SK-N-SH (cell line): ENCODE measurements at regions not wholly inside any gene's neighbourhood (a gene's known extent, or its start where the extent isn't known, plus 50 kb on each side); places are given as distances from the start of the nearest gene placed in this dataset.

Experiments used
- CTCF ChIA-PET: fragments of 300-600, 350-600 bp; formaldehyde crosslinking; extraction: SDS; loops from one replicate; lab custom pipeline; 2021; lab: Yijun Ruan, JAX
- POLR2A ChIA-PET: fragments of 350-600 bp; sonication (Branson Sonifier 250); formaldehyde crosslinking; extraction: SDS; loops from one replicate; lab custom pipeline; 2020; ENCODE audit warnings: antibody characterized with exemption, inconsistent platforms; lab: Yijun Ruan, JAX
- DNase-seq: peaks from one replicate; pipeline ENCODE4 v3.0.0; 2012
- H2AFZ ChIP-seq: fragments of 200-600 bp; sonication (generic); 2 replicates; pipeline ENCODE4 v1.8.1; 2016; ENCODE audit warnings: antibody characterized with exemption, mild to moderate bottlenecking, low read depth
- H3F3A ChIP-seq: fragments of 200-600 bp; sonication (generic); replicated peaks from 2 replicates; pipeline ENCODE3; 2016; ENCODE audit warnings: antibody characterized with exemption, mild to moderate bottlenecking; ENCODE audit not compliant: insufficient read depth
- H3K27ac ChIP-seq, 2 experiments: fragments of 200-500 bp in 1 of 2; fragments of 200-600 bp in 1 of 2; sonication (Bioruptor generic) in 1 of 2; sonication (generic), shearing (Covaris generic) in 1 of 2; 2 replicates each; pipeline versions ENCODE4 v1.5.1 to v1.6.1; 2014 to 2016; ENCODE audit warnings: low read depth in 2 of 2, inconsistent platforms in 1 of 2, low read length in 1 of 2, mild to moderate bottlenecking in 1 of 2, mixed read lengths in 1 of 2
- H3K27me3 ChIP-seq: fragments of 200-600 bp; sonication (generic), shearing (Covaris generic); 2 replicates; pipeline ENCODE4 v1.6.1; 2016; ENCODE audit warnings: mixed run types; ENCODE audit not compliant: insufficient read depth
- H3K36me3 ChIP-seq, 2 experiments: fragments of 200-500 bp in 1 of 2; fragments of 200-600 bp in 1 of 2; sonication (Bioruptor generic) in 1 of 2; sonication (generic) in 1 of 2; replicated peaks in 1 of 2; 2 replicates each; pipeline versions ENCODE3 to v1.5.1; 2014 to 2016; ENCODE audit warnings: low read length in 1 of 2, mild to moderate bottlenecking in 1 of 2; ENCODE audit not compliant: insufficient read depth in 2 of 2, control insufficient read depth in 1 of 2
- H3K4me1 ChIP-seq, 2 experiments: fragments of 200-500 bp in 1 of 2; fragments of 200-600 bp in 1 of 2; sonication (Bioruptor generic) in 1 of 2; sonication (generic), shearing (Covaris generic) in 1 of 2; 2 replicates each; pipeline versions ENCODE4 v1.5.1 to v1.6.1; 2014 to 2016; ENCODE audit warnings: low read depth in 1 of 2, low read length in 1 of 2, mixed run types in 1 of 2; ENCODE audit not compliant: insufficient read depth in 2 of 2, control insufficient read depth in 1 of 2
- H3K4me2 ChIP-seq: fragments of 200-600 bp; sonication (generic), shearing (Covaris generic); 2 replicates; pipeline ENCODE4 v1.6.1; 2017; ENCODE audit warnings: mixed run types
- H3K4me3 ChIP-seq, 2 experiments: fragments of 200-500 bp in 1 of 2; fragments of 200-600 bp in 1 of 2; sonication (Bioruptor generic) in 1 of 2; sonication (generic), shearing (Covaris generic) in 1 of 2; 2 replicates each; pipeline versions ENCODE4 v1.5.1 to v1.8.1; 2014 to 2016; ENCODE audit warnings: low read depth in 2 of 2, inconsistent platforms in 1 of 2, low read length in 1 of 2, mild to moderate bottlenecking in 1 of 2, mixed read lengths in 1 of 2, moderate library complexity in 1 of 2
- H3K79me2 ChIP-seq: fragments of 200-600 bp; sonication (generic); 2 replicates; pipeline ENCODE4 v1.8.1; 2017; ENCODE audit warnings: mild to moderate bottlenecking; ENCODE audit not compliant: insufficient read depth
- H3K9ac ChIP-seq: fragments of 200-600 bp; sonication (generic); 2 replicates; pipeline ENCODE4 v1.6.1; 2017; ENCODE audit warnings: mixed run types
- H3K9me2 ChIP-seq: fragments of 200-600 bp; sonication (generic); 2 replicates; pipeline ENCODE4 v1.6.1; 2017; ENCODE audit warnings: mixed run types
- H3K9me3 ChIP-seq: fragments of 200-600 bp; sonication (generic); 2 replicates; pipeline ENCODE4 v1.6.1; 2017; ENCODE audit warnings: mixed run types, mild to moderate bottlenecking, moderate library complexity
- H4K20me1 ChIP-seq: fragments of 200-600 bp; sonication (generic); 2 replicates; pipeline ENCODE4 v1.6.1; 2017; ENCODE audit warnings: mild to moderate bottlenecking, mixed run types; ENCODE audit not compliant: insufficient read depth
- ELF1 ChIP-seq: IDR thresholded peaks from 2 replicates; pipeline ENCODE4 v1.4.0; 2012
- FOXJ3 ChIP-seq: sonication (generic); formaldehyde crosslinking; IDR thresholded peaks from 2 replicates; pipeline ENCODE4 v1.5.1; 2020; ENCODE audit warnings: mild to moderate bottlenecking, missing genetic modification reagents
- MEF2A ChIP-seq: IDR thresholded peaks from 2 replicates; pipeline ENCODE4 v1.4.0; 2012; ENCODE audit warnings: low read depth, borderline replicate concordance
- NRF1 ChIP-seq: IDR thresholded peaks from 2 replicates; pipeline ENCODE4 v1.6.1; 2012; ENCODE audit warnings: low read depth, mild to moderate bottlenecking, low read length
- POLR2AphosphoS5 ChIP-seq: IDR thresholded peaks from 2 replicates; pipeline ENCODE4 v1.6.1; 2012; ENCODE audit warnings: low read depth, low read length
- RCOR1 ChIP-seq: fragments of 150-350 bp; IDR thresholded peaks from 2 replicates; pipeline ENCODE4 v1.6.1; 2017; ENCODE audit warnings: antibody characterized with exemption, low read length
- RXRA ChIP-seq: IDR thresholded peaks from 2 replicates; pipeline ENCODE4 v1.4.0; 2012; ENCODE audit warnings: low read depth, mild to moderate bottlenecking, borderline replicate concordance
- SMC3 ChIP-seq: IDR thresholded peaks from 2 replicates; pipeline ENCODE4 v1.6.1; 2012; ENCODE audit warnings: low read depth, low read length, improper control_type of control experiment
- YY1 ChIP-seq: IDR thresholded peaks from 2 replicates; pipeline ENCODE4 v1.4.0; 2012; ENCODE audit warnings: low read depth, mild to moderate bottlenecking
- WGBS: methylation state at CpG from one replicate; pipeline ENCODE4 v1.1.6; 2017; ENCODE audit warnings: low lambda C conversion rate; 5-methylcytosine and 5-hydroxymethylcytosine counted together
- TF ChIP-seq, protein P1 (sequence below): IDR thresholded peaks from 2 replicates; pipeline ENCODE4 v1.4.0; 2012; ENCODE audit warnings: low read depth, borderline replicate concordance
- TF ChIP-seq, protein P2 (sequence below): IDR thresholded peaks from 2 replicates; pipeline ENCODE4 v1.4.0; 2012; ENCODE audit warnings: low read depth, borderline replicate concordance
- TF ChIP-seq, protein P3 (sequence below): fragments of 150-350 bp; IDR thresholded peaks from 2 replicates; pipeline ENCODE4 v1.6.1; 2016; ENCODE audit warnings: mild to moderate bottlenecking, low read depth, low read length
- TF ChIP-seq, protein P4 (sequence below): fragments of 200-600 bp; sonication (generic); IDR thresholded peaks from 2 replicates; pipeline ENCODE4 v1.6.1; 2017; ENCODE audit warnings: antibody characterized with exemption, mild to moderate bottlenecking, moderate library complexity
- TF ChIP-seq, protein P5 (sequence below): IDR thresholded peaks from 2 replicates; pipeline ENCODE4 v1.6.1; 2012; ENCODE audit warnings: mild to moderate bottlenecking, low read depth, low read length, moderate library complexity
- TF ChIP-seq, protein P6 (sequence below): IDR thresholded peaks from 2 replicates; pipeline ENCODE4; 2012

DNA sequence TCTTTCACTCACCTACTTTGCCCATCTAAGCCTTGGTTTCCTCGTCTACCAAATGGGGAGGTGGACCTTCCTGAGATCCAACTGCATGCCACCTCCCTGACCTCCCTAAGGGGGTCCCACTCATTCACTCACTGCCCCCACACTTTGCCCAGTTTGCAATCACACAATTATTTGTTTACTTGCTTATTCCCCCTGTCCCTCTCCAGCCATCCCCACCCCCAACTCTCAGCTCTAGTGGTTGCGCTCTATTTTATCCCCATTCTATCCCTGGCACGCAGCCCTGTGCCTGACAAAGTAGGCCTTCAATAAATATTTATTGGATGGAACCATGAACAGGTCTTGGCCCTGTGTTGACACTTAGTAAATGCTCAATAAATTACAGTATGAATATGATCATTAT lies 130.8 kb upstream of the LARP1 start:
- Histone ChIP-seq H3K27me3 (no peaks in the 10 kb centered on the region), H3K9me2 (no peaks in the 10 kb centered on the region), H3K9me3 (no peaks in the 10 kb centered on the region), H3K4me2 (no peak overlapping the region), H3K9ac (no peak overlapping the region), H3K36me3 (no peaks in the 10 kb centered on the region), H3K4me1 (peaks cover 0 to 8% of the 10 kb centered on the region in 2 experiments; a peak in 1 of 4 replicates), H3K79me2 (no peaks in the 10 kb centered on the region), H4K20me1 (no peaks in the 10 kb centered on the region), H3K27ac (no peak overlapping the region), H2AFZ (no peak overlapping the region), H3K4me3 (no peak overlapping the region), H3F3A (no peaks in the 10 kb centered on the region)
- ChIA-PET CTCF (interaction anchor here (1.0 to 2.1 kb wide), 2 partner anchors 16 to 219 kb away, joined by 4 to 6 read pairs; no protein-coding TSS in a partner anchor), POLR2A (no interaction called here)
- DNase-seq, result no peak
- TF ChIP-seq FOXJ3, result no peak
- TF ChIP-seq, protein P1, sequence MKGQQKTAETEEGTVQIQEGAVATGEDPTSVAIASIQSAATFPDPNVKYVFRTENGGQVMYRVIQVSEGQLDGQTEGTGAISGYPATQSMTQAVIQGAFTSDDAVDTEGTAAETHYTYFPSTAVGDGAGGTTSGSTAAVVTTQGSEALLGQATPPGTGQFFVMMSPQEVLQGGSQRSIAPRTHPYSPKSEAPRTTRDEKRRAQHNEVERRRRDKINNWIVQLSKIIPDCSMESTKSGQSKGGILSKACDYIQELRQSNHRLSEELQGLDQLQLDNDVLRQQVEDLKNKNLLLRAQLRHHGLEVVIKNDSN, result no peak
- TF ChIP-seq SMC3, result no peak
- TF ChIP-seq, protein P2, sequence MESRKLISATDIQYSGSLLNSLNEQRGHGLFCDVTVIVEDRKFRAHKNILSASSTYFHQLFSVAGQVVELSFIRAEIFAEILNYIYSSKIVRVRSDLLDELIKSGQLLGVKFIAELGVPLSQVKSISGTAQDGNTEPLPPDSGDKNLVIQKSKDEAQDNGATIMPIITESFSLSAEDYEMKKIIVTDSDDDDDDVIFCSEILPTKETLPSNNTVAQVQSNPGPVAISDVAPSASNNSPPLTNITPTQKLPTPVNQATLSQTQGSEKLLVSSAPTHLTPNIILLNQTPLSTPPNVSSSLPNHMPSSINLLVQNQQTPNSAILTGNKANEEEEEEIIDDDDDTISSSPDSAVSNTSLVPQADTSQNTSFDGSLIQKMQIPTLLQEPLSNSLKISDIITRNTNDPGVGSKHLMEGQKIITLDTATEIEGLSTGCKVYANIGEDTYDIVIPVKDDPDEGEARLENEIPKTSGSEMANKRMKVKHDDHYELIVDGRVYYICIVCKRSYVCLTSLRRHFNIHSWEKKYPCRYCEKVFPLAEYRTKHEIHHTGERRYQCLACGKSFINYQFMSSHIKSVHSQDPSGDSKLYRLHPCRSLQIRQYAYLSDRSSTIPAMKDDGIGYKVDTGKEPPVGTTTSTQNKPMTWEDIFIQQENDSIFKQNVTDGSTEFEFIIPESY, result no peak
- TF ChIP-seq, protein P3, sequence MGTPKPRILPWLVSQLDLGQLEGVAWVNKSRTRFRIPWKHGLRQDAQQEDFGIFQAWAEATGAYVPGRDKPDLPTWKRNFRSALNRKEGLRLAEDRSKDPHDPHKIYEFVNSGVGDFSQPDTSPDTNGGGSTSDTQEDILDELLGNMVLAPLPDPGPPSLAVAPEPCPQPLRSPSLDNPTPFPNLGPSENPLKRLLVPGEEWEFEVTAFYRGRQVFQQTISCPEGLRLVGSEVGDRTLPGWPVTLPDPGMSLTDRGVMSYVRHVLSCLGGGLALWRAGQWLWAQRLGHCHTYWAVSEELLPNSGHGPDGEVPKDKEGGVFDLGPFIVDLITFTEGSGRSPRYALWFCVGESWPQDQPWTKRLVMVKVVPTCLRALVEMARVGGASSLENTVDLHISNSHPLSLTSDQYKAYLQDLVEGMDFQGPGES, result no peak
- no peak for TF ChIP-seq RXRA
- TF ChIP-seq, protein P4, sequence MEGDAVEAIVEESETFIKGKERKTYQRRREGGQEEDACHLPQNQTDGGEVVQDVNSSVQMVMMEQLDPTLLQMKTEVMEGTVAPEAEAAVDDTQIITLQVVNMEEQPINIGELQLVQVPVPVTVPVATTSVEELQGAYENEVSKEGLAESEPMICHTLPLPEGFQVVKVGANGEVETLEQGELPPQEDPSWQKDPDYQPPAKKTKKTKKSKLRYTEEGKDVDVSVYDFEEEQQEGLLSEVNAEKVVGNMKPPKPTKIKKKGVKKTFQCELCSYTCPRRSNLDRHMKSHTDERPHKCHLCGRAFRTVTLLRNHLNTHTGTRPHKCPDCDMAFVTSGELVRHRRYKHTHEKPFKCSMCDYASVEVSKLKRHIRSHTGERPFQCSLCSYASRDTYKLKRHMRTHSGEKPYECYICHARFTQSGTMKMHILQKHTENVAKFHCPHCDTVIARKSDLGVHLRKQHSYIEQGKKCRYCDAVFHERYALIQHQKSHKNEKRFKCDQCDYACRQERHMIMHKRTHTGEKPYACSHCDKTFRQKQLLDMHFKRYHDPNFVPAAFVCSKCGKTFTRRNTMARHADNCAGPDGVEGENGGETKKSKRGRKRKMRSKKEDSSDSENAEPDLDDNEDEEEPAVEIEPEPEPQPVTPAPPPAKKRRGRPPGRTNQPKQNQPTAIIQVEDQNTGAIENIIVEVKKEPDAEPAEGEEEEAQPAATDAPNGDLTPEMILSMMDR, result no peak
- TF ChIP-seq, protein P5, sequence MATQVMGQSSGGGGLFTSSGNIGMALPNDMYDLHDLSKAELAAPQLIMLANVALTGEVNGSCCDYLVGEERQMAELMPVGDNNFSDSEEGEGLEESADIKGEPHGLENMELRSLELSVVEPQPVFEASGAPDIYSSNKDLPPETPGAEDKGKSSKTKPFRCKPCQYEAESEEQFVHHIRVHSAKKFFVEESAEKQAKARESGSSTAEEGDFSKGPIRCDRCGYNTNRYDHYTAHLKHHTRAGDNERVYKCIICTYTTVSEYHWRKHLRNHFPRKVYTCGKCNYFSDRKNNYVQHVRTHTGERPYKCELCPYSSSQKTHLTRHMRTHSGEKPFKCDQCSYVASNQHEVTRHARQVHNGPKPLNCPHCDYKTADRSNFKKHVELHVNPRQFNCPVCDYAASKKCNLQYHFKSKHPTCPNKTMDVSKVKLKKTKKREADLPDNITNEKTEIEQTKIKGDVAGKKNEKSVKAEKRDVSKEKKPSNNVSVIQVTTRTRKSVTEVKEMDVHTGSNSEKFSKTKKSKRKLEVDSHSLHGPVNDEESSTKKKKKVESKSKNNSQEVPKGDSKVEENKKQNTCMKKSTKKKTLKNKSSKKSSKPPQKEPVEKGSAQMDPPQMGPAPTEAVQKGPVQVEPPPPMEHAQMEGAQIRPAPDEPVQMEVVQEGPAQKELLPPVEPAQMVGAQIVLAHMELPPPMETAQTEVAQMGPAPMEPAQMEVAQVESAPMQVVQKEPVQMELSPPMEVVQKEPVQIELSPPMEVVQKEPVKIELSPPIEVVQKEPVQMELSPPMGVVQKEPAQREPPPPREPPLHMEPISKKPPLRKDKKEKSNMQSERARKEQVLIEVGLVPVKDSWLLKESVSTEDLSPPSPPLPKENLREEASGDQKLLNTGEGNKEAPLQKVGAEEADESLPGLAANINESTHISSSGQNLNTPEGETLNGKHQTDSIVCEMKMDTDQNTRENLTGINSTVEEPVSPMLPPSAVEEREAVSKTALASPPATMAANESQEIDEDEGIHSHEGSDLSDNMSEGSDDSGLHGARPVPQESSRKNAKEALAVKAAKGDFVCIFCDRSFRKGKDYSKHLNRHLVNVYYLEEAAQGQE, result no peak
- no peak for TF ChIP-seq NRF1
- TF ChIP-seq POLR2AphosphoS5, result no peak
- TF ChIP-seq, protein P6, sequence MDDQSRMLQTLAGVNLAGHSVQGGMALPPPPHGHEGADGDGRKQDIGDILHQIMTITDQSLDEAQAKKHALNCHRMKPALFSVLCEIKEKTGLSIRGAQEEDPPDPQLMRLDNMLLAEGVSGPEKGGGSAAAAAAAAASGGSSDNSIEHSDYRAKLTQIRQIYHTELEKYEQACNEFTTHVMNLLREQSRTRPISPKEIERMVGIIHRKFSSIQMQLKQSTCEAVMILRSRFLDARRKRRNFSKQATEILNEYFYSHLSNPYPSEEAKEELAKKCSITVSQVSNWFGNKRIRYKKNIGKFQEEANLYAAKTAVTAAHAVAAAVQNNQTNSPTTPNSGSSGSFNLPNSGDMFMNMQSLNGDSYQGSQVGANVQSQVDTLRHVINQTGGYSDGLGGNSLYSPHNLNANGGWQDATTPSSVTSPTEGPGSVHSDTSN, result no peak
- TF ChIP-seq RCOR1, result no peak
- TF ChIP-seq YY1, result no peak
- no peak for TF ChIP-seq MEF2A
- no peak for TF ChIP-seq ELF1
- WGBS, result 58% methylated on average over 3 of the region's 3 CpGs
